Activated naive CD4-positive, alpha-beta T cell treated with anti-CD3 and anti-CD28 coated beads, Interleukin-2, amount 50 U/mL, for 16 hours (primary cell): ENCODE measurements at regions not wholly inside any gene's neighbourhood (a gene's known extent, or its start where the extent isn't known, plus 50 kb on each side); places are given as distances from the start of the nearest gene placed in this dataset.

Source experiments
- DNase-seq: peaks from one replicate; pipeline ENCODE4 v3.0.0-alpha.2; 2020

- DNase-seq, result no peak
These were observed 91.3 kb downstream of the VEGFA start for GRCh38 chr6:43861212-43861894.

GRCh38 chr6:43860285-43860684, 90.3 kb downstream of the VEGFA start:
- no peak for DNase-seq

DNA sequence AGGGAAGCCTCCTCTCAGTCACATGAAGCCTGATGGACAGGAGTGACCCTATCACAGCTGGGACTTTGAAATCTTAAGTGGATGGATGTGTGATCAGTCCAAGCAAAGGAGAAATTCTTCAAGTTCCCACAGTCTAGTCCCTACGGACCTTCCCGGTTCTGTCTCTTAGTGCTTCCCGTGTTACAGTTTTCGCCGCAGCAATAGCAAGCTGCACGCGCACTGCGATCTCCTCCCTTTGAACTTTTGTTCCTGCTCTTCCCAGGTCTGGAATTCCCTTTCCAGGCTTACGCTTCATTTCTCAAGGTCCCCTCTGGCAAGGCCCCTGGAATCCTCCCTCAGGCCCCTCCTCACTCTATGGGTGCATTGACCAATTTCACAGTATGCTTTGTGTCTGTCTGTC, 89.2 kb downstream of the VEGFA start:
- no peak for DNase-seq

- DNase-seq, result no peak
These were observed 88.4 kb downstream of the VEGFA start for GRCh38 chr6:43858161-43859153.

- DNase-seq, result no peak
These were observed 86.2 kb downstream of the VEGFA start for GRCh38 chr6:43856005-43856765.

DNA sequence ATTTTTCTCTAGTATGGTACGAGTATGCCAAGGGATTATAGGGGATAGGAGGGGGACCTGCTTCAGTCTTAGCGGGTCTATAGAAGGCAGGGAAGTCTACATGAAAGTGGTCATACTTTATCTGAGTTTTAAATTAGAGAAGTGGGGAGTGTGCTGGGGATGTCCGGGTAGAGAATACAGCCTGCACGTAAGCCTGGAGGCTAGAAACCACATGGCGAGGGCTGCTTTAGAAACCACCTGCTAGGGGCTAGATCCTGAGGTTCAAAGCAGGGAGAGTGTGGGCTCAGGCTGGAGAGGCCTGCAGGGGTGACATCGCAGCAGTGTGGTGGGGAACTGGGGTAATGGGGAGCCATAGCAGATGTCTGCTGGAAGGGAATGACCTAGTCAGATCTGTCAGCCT, 85.2 kb downstream of the VEGFA start:
- DNase-seq, result no peak

DNA sequence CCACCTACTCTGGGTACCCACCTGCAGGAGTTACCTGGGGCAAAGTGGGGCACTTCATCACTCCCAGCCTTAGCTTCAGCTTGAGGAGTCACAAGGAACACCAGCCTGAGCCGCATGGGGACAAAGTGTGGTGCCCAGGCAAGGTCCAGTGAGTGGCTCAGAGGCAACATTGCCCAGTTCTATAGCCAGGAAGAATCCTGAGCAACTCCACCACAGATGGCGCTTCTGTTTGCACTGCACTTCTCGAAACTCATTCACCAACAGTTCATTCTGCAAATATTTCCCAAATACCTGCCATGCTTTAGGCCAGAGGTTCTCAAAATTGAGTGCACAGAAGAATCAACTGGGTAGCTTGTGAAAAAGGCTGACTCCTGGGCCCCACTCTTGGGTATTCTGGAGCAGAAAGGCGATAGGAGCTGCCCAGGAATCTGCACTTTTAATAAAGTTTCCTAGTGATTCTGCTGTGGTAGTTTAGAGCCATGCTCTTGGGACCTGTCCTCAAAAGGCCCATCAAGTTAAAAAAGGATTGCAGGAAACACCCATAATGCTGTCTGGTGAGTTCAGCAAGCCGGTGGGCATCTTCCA, 83.1 kb downstream of the VEGFA start:
- DNase-seq, result no peak

DNA sequence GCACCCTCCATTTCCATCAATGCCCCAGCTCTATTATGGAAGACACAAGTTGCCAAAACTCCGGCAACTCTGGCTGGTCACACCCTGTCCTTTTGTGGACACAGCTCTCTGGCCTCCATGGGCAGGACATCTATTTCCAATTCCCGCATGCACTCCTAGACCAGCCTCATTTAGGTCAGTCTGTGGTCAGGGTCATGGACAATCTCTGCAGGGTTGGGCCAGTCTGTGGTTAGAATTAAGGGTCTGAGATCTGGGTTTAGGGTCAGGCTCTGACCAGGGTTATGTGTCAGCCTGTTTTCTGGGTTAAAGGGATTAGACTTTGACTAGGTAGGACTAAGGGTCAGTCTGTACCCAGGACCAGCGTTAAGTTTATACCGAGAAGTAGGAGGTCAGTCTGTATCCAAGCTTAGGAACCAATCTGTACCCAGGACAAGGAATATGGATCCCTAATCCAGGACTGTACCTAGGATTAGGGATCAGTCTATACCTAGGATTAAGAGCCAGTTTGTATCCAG, 82.4 kb downstream of the VEGFA start:
- DNase-seq, result no peak

- DNase-seq, result no peak
These were observed 81.3 kb downstream of the VEGFA start for GRCh38 chr6:43851204-43851865.

- no peak for DNase-seq
These were observed 80.5 kb downstream of the VEGFA start for GRCh38 chr6:43850314-43851203.

- no peak for DNase-seq
These were observed 79.8 kb downstream of the VEGFA start for GRCh38 chr6:43849844-43850243.

- no peak for DNase-seq
These were observed 78.8 kb downstream of the VEGFA start for GRCh38 chr6:43848671-43849391.

DNA sequence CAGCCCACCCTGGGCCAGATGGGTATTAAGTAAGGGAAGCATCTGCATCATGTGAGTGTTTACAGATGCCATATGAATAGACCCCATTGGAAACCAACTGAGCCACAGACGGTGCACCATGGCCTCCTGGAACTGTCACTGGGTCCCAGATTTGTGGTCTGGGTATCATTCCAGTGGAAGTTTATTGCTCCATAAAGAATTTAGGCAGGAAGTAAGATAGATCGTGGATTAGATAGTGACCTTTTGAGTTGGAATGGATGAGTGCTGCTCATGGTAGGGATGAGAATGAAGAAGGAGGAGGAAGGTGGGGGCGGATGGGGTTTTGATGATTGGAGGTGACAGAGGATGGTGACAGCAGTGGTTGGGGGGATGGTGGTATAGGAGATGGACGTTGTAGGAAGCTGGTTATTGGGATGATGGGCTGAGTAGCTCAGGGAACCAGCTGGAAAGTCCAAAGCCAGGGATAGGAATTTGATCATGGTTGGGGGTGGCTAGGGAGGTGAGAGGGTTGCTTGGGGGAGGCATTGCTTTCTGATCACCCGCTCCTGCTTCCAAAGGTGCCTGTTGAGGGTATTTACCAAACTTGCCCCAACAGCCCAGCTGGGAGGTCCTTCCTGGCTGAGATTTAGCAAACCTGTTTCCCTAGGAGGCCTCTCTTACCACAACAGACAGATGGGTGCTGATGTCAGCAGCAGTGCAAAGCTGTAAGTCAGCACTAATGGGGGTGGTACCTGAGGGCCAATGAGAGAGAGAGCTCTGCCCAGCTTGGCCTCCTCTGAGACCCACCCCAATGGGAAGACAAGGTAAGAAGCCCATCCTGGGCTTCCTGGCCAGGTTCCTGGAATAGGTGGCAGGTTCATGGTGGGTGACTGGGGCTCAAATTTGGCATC, 78.0 kb downstream of the VEGFA start:
- no peak for DNase-seq

DNA sequence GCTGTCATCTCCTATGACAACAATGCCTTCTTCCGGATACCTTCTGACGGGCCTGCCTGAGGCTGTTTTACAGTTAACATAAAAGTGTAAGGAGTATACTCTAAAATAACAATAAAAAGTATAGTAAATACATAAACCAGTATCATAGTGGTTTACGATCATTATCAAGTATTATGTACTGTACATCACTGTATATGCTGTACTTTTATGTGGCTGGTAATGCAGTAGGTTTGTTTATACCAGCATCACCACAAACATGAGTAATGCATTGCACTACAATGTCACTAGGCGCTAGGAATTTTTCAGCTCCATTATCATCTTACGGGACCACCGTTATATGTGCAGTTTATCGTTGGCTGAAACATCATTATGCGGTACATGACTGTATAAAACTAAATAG, 76.5 kb downstream of the VEGFA start:
- no peak for DNase-seq

DNA sequence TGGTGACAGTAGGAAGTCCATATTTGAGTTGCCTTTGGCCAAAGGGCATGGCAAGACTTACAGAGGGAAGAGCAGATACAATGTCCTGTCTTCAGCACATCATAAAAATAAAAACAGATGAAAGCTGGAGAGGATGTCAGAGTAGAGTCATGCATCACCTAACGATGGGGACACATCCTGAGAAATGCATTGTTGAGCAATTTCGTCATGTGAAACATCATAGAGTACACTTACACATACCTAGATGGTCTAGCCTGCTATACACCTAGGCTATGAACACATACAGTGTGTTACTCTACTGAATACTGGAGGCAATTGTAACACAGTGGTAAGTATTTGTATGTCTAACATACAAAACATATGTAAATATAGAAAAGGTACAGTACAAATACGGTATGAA, 75.6 kb downstream of the VEGFA start:
- DNase-seq, result no peak

- no peak for DNase-seq
These were observed 73.7 kb downstream of the VEGFA start for GRCh38 chr6:43843669-43844171.

- no peak for DNase-seq
These were observed 73.2 kb downstream of the VEGFA start for GRCh38 chr6:43843097-43843645.

DNA sequence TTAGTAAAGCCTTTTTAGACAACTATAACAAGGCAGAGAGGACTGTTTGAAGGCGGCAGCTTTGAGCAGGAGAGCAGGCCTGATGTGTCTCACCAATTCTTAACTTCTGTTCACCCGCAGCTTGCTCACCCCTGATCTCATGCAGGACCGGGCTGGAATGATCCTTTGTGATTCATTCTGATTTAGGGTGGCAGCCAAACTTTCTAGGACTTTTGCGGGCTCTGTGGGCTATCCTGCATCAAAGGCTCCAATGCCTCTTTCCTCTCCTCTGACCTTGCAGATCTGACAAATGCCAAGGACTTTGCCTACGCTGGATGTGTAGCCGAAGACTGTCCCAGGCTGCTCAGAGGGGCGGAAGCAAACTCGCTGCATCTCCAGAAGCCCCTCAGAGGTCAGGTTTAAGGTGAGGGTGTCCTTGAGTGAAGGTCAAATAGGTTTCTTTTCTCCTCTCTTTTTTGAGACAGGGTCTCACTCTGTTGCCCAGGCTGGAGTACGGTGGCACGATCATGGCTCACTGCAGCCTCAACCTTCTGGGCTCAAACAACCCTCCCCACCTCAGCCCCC, 72.3 kb downstream of the VEGFA start:
- no peak for DNase-seq
